Activated CD4-positive, alpha-beta T cell treated with anti-CD3 and anti-CD28 coated beads for 24 hours (primary cell): ENCODE measurements at regions not wholly inside any gene's neighbourhood (a gene's known extent, or its start where the extent isn't known, plus 50 kb on each side); places are given as distances from the start of the nearest gene placed in this dataset.
"Not testable (repeated sequence)": the region's sequence is repeated elsewhere in the genome, so short reads cannot be mapped to it uniquely, and the experiment has no call there.

ENCODE experiments used
- DNase-seq, 2 donors: peaks; one replicate each; pipeline ENCODE4 v3.0.0-alpha.2; 2020; ENCODE audit warnings: low read depth in 2 of 2

GRCh38 chr7:45407730-45408408 lies 166.3 kb upstream of the ADCY1 start:
- no peak for DNase-seq

- no peak for DNase-seq
These were observed 165.8 kb upstream of the ADCY1 start for GRCh38 chr7:45408409-45408737.

GRCh38 chr7:45410893-45411292 lies 163.3 kb upstream of the ADCY1 start:
- DNase-seq, result no peak

GRCh38 chr7:45413419-45413818 lies 160.7 kb upstream of the ADCY1 start:
- DNase-seq, result no peak

- no peak for DNase-seq
These were observed 159.9 kb upstream of the ADCY1 start for GRCh38 chr7:45414226-45414625.

- no peak for DNase-seq
These were observed 158.9 kb upstream of the ADCY1 start for GRCh38 chr7:45415265-45415664.

- DNase-seq, result no peak
These were observed 157.3 kb upstream of the ADCY1 start for GRCh38 chr7:45416846-45417245.

GRCh38 chr7:45417268-45417667 lies 156.9 kb upstream of the ADCY1 start:
- no peak for DNase-seq

- DNase-seq, result no peak
These were observed 156.4 kb upstream of the ADCY1 start for GRCh38 chr7:45417735-45418134.

- DNase-seq, result no peak
These were observed 153.2 kb upstream of the ADCY1 start for GRCh38 chr7:45420843-45421495.

GRCh38 chr7:45421806-45422205 lies 152.4 kb upstream of the ADCY1 start:
- DNase-seq, result no peak

- no peak for DNase-seq
These were observed 143.8 kb upstream of the ADCY1 start for GRCh38 chr7:45430397-45430796.

- DNase-seq, result no peak
These were observed 139.9 kb upstream of the ADCY1 start for GRCh38 chr7:45434167-45434784.

GRCh38 chr7:45435131-45435530 lies 139.0 kb upstream of the ADCY1 start:
- no peak for DNase-seq

GRCh38 chr7:45435846-45436245 lies 138.3 kb upstream of the ADCY1 start:
- no peak for DNase-seq

- not testable (repeated sequence) for DNase-seq
These were observed 133.4 kb upstream of the ADCY1 start for GRCh38 chr7:45440776-45441175.

GRCh38 chr7:45443263-45443662 lies 130.9 kb upstream of the ADCY1 start:
- no peak for DNase-seq

GRCh38 chr7:45446195-45446944 lies 127.8 kb upstream of the ADCY1 start:
- no peak for DNase-seq

GRCh38 chr7:45447296-45447695 lies 126.9 kb upstream of the ADCY1 start:
- DNase-seq, result no peak

- no peak for DNase-seq
These were observed 123.5 kb upstream of the ADCY1 start for GRCh38 chr7:45450571-45451204.

- DNase-seq, result no peak
These were observed 122.7 kb upstream of the ADCY1 start for GRCh38 chr7:45451342-45452035.

- no peak for DNase-seq
These were observed 119.4 kb upstream of the ADCY1 start for GRCh38 chr7:45454771-45455170.
